ENCODE measurements at regions not wholly inside any gene's neighbourhood (a gene's known extent, or its start where the extent isn't known, plus 50 kb on each side); places are given as distances from the start of the nearest gene placed in this dataset.

- H3K4me3 ChIP-seq (replicated peaks in 1 of 3; ENCODE audit: low read depth in 2 of 3, low read length in 3 of 3), result no peak overlapping the region
Measured at GRCh38 chr11:106241601-106242257, 164.3 kb downstream of the AASDHPPT start.

GRCh38 chr11:106242718-106243415, 165.4 kb downstream of the AASDHPPT start:
- Mint-ChIP-seq H3K27me3 (ENCODE audit: low read depth in 3 of 3) (no peaks in the 10 kb centered on the region), H3K9me3 (peaks cover 4 to 12% (median 7%) of the 10 kb centered on the region in 7 donors), H3K4me1 (no peaks in the 10 kb centered on the region), H3K4me3 (no peak overlapping the region), H3K27ac (no peak overlapping the region), H3K36me3 (no peaks in the 10 kb centered on the region)
- no peaks in the 10 kb centered on the region for H3K4me1 ChIP-seq (ENCODE audit: control insufficient read depth in 1 of 2, insufficient read depth in 2 of 2, low read length in 2 of 2)
- WGBS (ENCODE audit: insufficient coverage), result no CpG with 5 or more reads among the region's 2 CpGs
- no peak overlapping the region for H3K27ac ChIP-seq (ENCODE audit: low read depth in 1 of 2, low read length in 2 of 2)
- no peak overlapping the region for H3K9ac ChIP-seq (ENCODE audit: insufficient read depth, low read length, poor library complexity, severe bottlenecking)
- no peaks in the 10 kb centered on the region for H3K36me3 ChIP-seq (replicated peaks in 1 of 2; ENCODE audit: control insufficient read depth in 1 of 2, insufficient read depth in 2 of 2, low read length in 2 of 2)
- no peaks in the 10 kb centered on the region for H4K20me1 ChIP-seq (ENCODE audit: insufficient read depth, low read length)
- H3K4me2 ChIP-seq (replicated peaks; ENCODE audit: extremely low read depth, low read length, poor library complexity, severe bottlenecking), result no peak overlapping the region
- H3K27me3 ChIP-seq (ENCODE audit: control insufficient read depth in 2 of 2, insufficient read depth in 2 of 2, low read length in 2 of 2), result no peaks in the 10 kb centered on the region
- TF ChIP-seq, protein P1, sequence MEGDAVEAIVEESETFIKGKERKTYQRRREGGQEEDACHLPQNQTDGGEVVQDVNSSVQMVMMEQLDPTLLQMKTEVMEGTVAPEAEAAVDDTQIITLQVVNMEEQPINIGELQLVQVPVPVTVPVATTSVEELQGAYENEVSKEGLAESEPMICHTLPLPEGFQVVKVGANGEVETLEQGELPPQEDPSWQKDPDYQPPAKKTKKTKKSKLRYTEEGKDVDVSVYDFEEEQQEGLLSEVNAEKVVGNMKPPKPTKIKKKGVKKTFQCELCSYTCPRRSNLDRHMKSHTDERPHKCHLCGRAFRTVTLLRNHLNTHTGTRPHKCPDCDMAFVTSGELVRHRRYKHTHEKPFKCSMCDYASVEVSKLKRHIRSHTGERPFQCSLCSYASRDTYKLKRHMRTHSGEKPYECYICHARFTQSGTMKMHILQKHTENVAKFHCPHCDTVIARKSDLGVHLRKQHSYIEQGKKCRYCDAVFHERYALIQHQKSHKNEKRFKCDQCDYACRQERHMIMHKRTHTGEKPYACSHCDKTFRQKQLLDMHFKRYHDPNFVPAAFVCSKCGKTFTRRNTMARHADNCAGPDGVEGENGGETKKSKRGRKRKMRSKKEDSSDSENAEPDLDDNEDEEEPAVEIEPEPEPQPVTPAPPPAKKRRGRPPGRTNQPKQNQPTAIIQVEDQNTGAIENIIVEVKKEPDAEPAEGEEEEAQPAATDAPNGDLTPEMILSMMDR (IDR thresholded peaks at IDR 0.05), result no peak
- DNase-seq, result no peak
- H3K4me3 ChIP-seq (replicated peaks in 1 of 3; ENCODE audit: low read depth in 2 of 3, low read length in 3 of 3), result no peak overlapping the region
- no peak overlapping the region for H2AFZ ChIP-seq (ENCODE audit: insufficient read depth, low read depth, low read length, poor library complexity, severe bottlenecking)
- intact Hi-C loops (cut with micrococcal nuclease), result no loop called here
- no peaks in the 10 kb centered on the region for H3K79me2 ChIP-seq (ENCODE audit: insufficient read depth, low read length)
- peaks cover 22 to 23% of the 10 kb centered on the region in 2 donors for H3K9me3 ChIP-seq (replicated peaks in 1 of 2; ENCODE audit: control insufficient read depth in 1 of 2, insufficient read depth in 1 of 2, low read length in 2 of 2)

More at GRCh38 chr11:106241601-106242257, 164.3 kb downstream of the AASDHPPT start:
- Histone ChIP-seq H3K4me2 (replicated peaks; ENCODE audit: extremely low read depth, low read length, poor library complexity, severe bottlenecking) (no peak overlapping the region), H3K27me3 (ENCODE audit: control insufficient read depth in 2 of 2, insufficient read depth in 2 of 2, low read length in 2 of 2) (no peaks in the 10 kb centered on the region), H3K9ac (ENCODE audit: insufficient read depth, low read length, poor library complexity, severe bottlenecking) (no peak overlapping the region), H3K36me3 (replicated peaks in 1 of 2; ENCODE audit: control insufficient read depth in 1 of 2, insufficient read depth in 2 of 2, low read length in 2 of 2) (no peaks in the 10 kb centered on the region), H3K9me3 (replicated peaks in 1 of 2; ENCODE audit: control insufficient read depth in 1 of 2, insufficient read depth in 1 of 2, low read length in 2 of 2) (peaks cover 17% of the 10 kb centered on the region in 2 donors), H4K20me1 (ENCODE audit: insufficient read depth, low read length) (no peaks in the 10 kb centered on the region), H3K4me1 (ENCODE audit: control insufficient read depth in 1 of 2, insufficient read depth in 2 of 2, low read length in 2 of 2) (no peaks in the 10 kb centered on the region), H3K27ac (ENCODE audit: low read depth in 1 of 2, low read length in 2 of 2) (no peak overlapping the region), H2AFZ (ENCODE audit: insufficient read depth, low read depth, low read length, poor library complexity, severe bottlenecking) (no peak overlapping the region), H3K79me2 (ENCODE audit: insufficient read depth, low read length) (no peaks in the 10 kb centered on the region)
- 96% methylated on average over 4 of the region's 6 CpGs for WGBS (ENCODE audit: insufficient coverage)
- intact Hi-C loops (cut with micrococcal nuclease), result no loop called here
- Mint-ChIP-seq H3K36me3 (no peaks in the 10 kb centered on the region), H3K4me1 (no peaks in the 10 kb centered on the region), H3K27me3 (ENCODE audit: low read depth in 3 of 3) (no peaks in the 10 kb centered on the region), H3K4me3 (no peak overlapping the region), H3K27ac (no peak overlapping the region), H3K9me3 (peaks cover 4 to 11% (median 5%) of the 10 kb centered on the region in 7 donors)
- DNase-seq, result no peak
- TF ChIP-seq, protein P1 (IDR thresholded peaks at IDR 0.05), result no peak
